ENCODE measurements at regions not wholly inside any gene's neighbourhood (a gene's known extent, or its start where the extent isn't known, plus 50 kb on each side); places are given as distances from the start of the nearest gene placed in this dataset.

- TF ChIP-seq CTCF (IDR thresholded peaks at IDR 0.05; ENCODE audit: low read depth, low read length): no peak
- TF ChIP-seq EZH2phosphoT487 (IDR thresholded peaks at IDR 0.05; ENCODE audit: low read depth): no peak
Observed at GRCh38 chr7:19999681-20000080, 217.5 kb downstream of the MACC1 start.

All from OCI-LY3 (cell line).